ENCODE measurements at regions not wholly inside any gene's neighbourhood (a gene's known extent, or its start where the extent isn't known, plus 50 kb on each side); places are given as distances from the start of the nearest gene placed in this dataset.

GRCh38 chr9:100959226-100959625, 69.3 kb upstream of the PLPPR1 start (continued):
- TF ChIP-seq CHD7 (IDR thresholded peaks at IDR 0.05; ENCODE audit: low read depth, low read length) (no peak), ASH1L (IDR thresholded peaks at IDR 0.05; ENCODE audit: borderline replicate concordance, low read depth, partially characterized antibody) (no peak), HCFC1 (IDR thresholded peaks at IDR 0.05; ENCODE audit: low read depth, low read length) (no peak), CREM (IDR thresholded peaks at IDR 0.05; ENCODE audit: low read depth) (no peak), CBX8 (IDR thresholded peaks at IDR 0.05; ENCODE audit: borderline replicate concordance, extremely low read depth, low read depth, low read length, poor library complexity, severe bottlenecking) (no peak), CHD1 (IDR thresholded peaks at IDR 0.05; ENCODE audit: low read length) (no peak)
